CD14-positive monocyte (primary cell): ENCODE measurements at regions not wholly inside any gene's neighbourhood (a gene's known extent, or its start where the extent isn't known, plus 50 kb on each side); places are given as distances from the start of the nearest gene placed in this dataset.

Experiments
- DNase-seq, 3 donors: peaks; one replicate each; pipeline ENCODE4 v3.0.0-alpha.2; 2011 to 2022
- H2AFZ ChIP-seq: 2 replicates; pipeline ENCODE4 v1.6.0; 2012; ENCODE audit warnings: mild to moderate bottlenecking, low read depth, low read length, inconsistent platforms; ENCODE audit not compliant: insufficient read depth, poor library complexity, severe bottlenecking
- H3K27ac ChIP-seq, 2 donors: 1 replicate in 1 of 2; 2 replicates in 1 of 2; pipeline ENCODE4 v1.5.1; 2012 to 2013; ENCODE audit warnings: low read length in 2 of 2, control low read depth in 1 of 2, inconsistent platforms in 1 of 2, low read depth in 1 of 2, mild to moderate bottlenecking in 1 of 2
- H3K27me3 ChIP-seq, 2 donors: one replicate each; pipeline versions ENCODE4 v1.6.0 to v1.6.1; 2011 to 2013; ENCODE audit warnings: low read length in 2 of 2; ENCODE audit not compliant: control insufficient read depth in 2 of 2, insufficient read depth in 2 of 2
- H3K36me3 ChIP-seq, 2 donors: replicated peaks in 1 of 2; 1 replicate in 1 of 2; 2 replicates in 1 of 2; pipeline versions ENCODE4 v1.5.1 to v1.6.1; 2012 to 2013; ENCODE audit warnings: low read length in 2 of 2, control low read depth in 1 of 2, inconsistent platforms in 1 of 2, mild to moderate bottlenecking in 1 of 2; ENCODE audit not compliant: insufficient read depth in 2 of 2, control insufficient read depth in 1 of 2
- H3K4me1 ChIP-seq, 2 donors: 1 replicate in 1 of 2; 2 replicates in 1 of 2; pipeline versions ENCODE4 v1.5.1 to v1.6.1; 2012 to 2013; ENCODE audit warnings: low read length in 2 of 2, control low read depth in 1 of 2, inconsistent platforms in 1 of 2, mild to moderate bottlenecking in 1 of 2, moderate library complexity in 1 of 2; ENCODE audit not compliant: insufficient read depth in 2 of 2, control insufficient read depth in 1 of 2
- H3K4me2 ChIP-seq: replicated peaks from 2 replicates; pipeline ENCODE3; 2012; ENCODE audit warnings: low read length, moderate library complexity, mild to moderate bottlenecking; ENCODE audit not compliant: poor library complexity, severe bottlenecking; ENCODE audit errors: extremely low read depth
- H3K4me3 ChIP-seq, 3 experiments: fragments of 200-600 bp in 1 of 3; sonication (generic) in 1 of 3; replicated peaks in 1 of 3; 1 replicate in 2 of 3; 2 replicates in 1 of 3; pipeline ENCODE4 v1.5.1; 2011 to 2013; ENCODE audit warnings: low read length in 3 of 3, mild to moderate bottlenecking in 3 of 3, control low read depth in 2 of 3, low read depth in 2 of 3, inconsistent platforms in 1 of 3, moderate library complexity in 1 of 3
- H3K79me2 ChIP-seq: 2 replicates; pipeline ENCODE4 v1.6.0; 2012; ENCODE audit warnings: mild to moderate bottlenecking, control low read depth, inconsistent platforms, low read length, moderate library complexity; ENCODE audit not compliant: insufficient read depth
- H3K9ac ChIP-seq: 2 replicates; pipeline ENCODE4 v1.6.0; 2017; ENCODE audit warnings: low read length, mild to moderate bottlenecking; ENCODE audit not compliant: insufficient read depth, poor library complexity, severe bottlenecking
- H3K9me3 ChIP-seq, 2 donors: replicated peaks in 1 of 2; 1 replicate in 1 of 2; 2 replicates in 1 of 2; pipeline versions ENCODE4 v1.5.1 to v1.6.1; 2012 to 2013; ENCODE audit warnings: low read length in 2 of 2, control low read depth in 1 of 2; ENCODE audit not compliant: control insufficient read depth in 1 of 2, insufficient read depth in 1 of 2
- H4K20me1 ChIP-seq: 2 replicates; pipeline ENCODE4 v1.6.0; 2012; ENCODE audit warnings: mild to moderate bottlenecking, low read length, control low read depth, moderate library complexity; ENCODE audit not compliant: insufficient read depth
- H3K27ac Mint-ChIP-seq, 7 donors: one replicate each; pipeline ENCODE4 v1.8.0; 2020; ENCODE audit warnings: mild to moderate bottlenecking in 7 of 7, mixed read lengths in 7 of 7, moderate library complexity in 6 of 7, inconsistent platforms in 2 of 7
- H3K27me3 Mint-ChIP-seq, 3 donors: one replicate each; pipeline ENCODE4 v1.8.0; 2021 to 2022; ENCODE audit warnings: low read depth in 3 of 3, mild to moderate bottlenecking in 3 of 3, mixed read lengths in 3 of 3, moderate library complexity in 3 of 3, inconsistent platforms in 1 of 3
- H3K36me3 Mint-ChIP-seq, 2 donors: one replicate each; pipeline ENCODE4 v1.8.0; 2020; ENCODE audit warnings: mixed read lengths in 2 of 2, inconsistent platforms in 1 of 2, mild to moderate bottlenecking in 1 of 2
- H3K4me1 Mint-ChIP-seq: one replicate; pipeline ENCODE4 v1.8.0; 2020; ENCODE audit warnings: mild to moderate bottlenecking, mixed read lengths
- H3K4me3 Mint-ChIP-seq, 2 donors: one replicate each; pipeline ENCODE4 v1.8.0; 2020; ENCODE audit warnings: mild to moderate bottlenecking in 2 of 2, mixed read lengths in 2 of 2, moderate library complexity in 1 of 2
- H3K9me3 Mint-ChIP-seq, 7 donors: one replicate each; pipeline ENCODE4 v1.8.0; 2020 to 2022; ENCODE audit warnings: mixed read lengths in 7 of 7, mild to moderate bottlenecking in 6 of 7, moderate library complexity in 6 of 7, inconsistent platforms in 2 of 7
- CTCF ChIP-seq: fragments of 200-600 bp; IDR thresholded peaks from one replicate; pipeline ENCODE4 v1.8.0; 2022; ENCODE audit warnings: antibody characterized with exemption, mild to moderate bottlenecking
- intact Hi-C, 2 donors: fragments of 100-400 bp; cut with micrococcal nuclease; formaldehyde crosslinking; loops; one replicate each; pipeline versions ENCODE4 v1.15.0 to v1.15.1; 2023

GRCh38 chr10:114771749-114772148 lies 49.8 kb upstream of the FHIP2A start:
- intact Hi-C loops: no loop called here
- H3K36me3 ChIP-seq: no peaks in the 10 kb centered on the region
- no peak overlapping the region for H3K4me2 ChIP-seq
- no peak overlapping the region for H3K27ac Mint-ChIP-seq
- no peak overlapping the region for H3K4me3 ChIP-seq
- peaks cover 0 to 7% (median 0%) of the 10 kb centered on the region in 7 donors for H3K9me3 Mint-ChIP-seq
- H3K4me1 Mint-ChIP-seq: peaks cover 7% of the 10 kb centered on the region
- H3K4me3 Mint-ChIP-seq: no peak overlapping the region
- H3K4me1 ChIP-seq: peaks cover 5 to 6% of the 10 kb centered on the region in 2 donors
- H3K27me3 ChIP-seq: peaks cover 27 to 34% of the 10 kb centered on the region in 2 donors
- H3K79me2 ChIP-seq: no peaks in the 10 kb centered on the region
- DNase-seq: no peak
- no peak overlapping the region for H3K27ac ChIP-seq
- no peaks in the 10 kb centered on the region for H4K20me1 ChIP-seq
- no peak for TF ChIP-seq CTCF
- H3K36me3 Mint-ChIP-seq: peaks cover 0 to 3% of the 10 kb centered on the region in 2 donors
- peaks cover 29 to 41% (median 35%) of the 10 kb centered on the region in 3 donors for H3K27me3 Mint-ChIP-seq
- H2AFZ ChIP-seq: no peak overlapping the region
- H3K9ac ChIP-seq: no peak overlapping the region
- no peaks in the 10 kb centered on the region for H3K9me3 ChIP-seq
